H9 (cell line): ENCODE measurements at regions not wholly inside any gene's neighbourhood (a gene's known extent, or its start where the extent isn't known, plus 50 kb on each side); places are given as distances from the start of the nearest gene placed in this dataset.

ENCODE experiments used
- DNase-seq: peaks from one replicate; pipeline ENCODE4 v3.0.0-alpha.2; 2017
- H2AFZ ChIP-seq: one replicate; pipeline ENCODE4 v1.6.1; 2013; ENCODE audit warnings: mild to moderate bottlenecking, low read length, control low read depth, moderate library complexity
- H2AK5ac ChIP-seq: 2 replicates; pipeline ENCODE4 v1.6.1; 2013; ENCODE audit warnings: low read length, control low read depth, mixed read lengths; ENCODE audit not compliant: insufficient read length
- H2BK120ac ChIP-seq: one replicate; pipeline ENCODE4 v1.6.1; 2013; ENCODE audit warnings: low read depth, mild to moderate bottlenecking, low read length, control low read depth, inconsistent platforms; ENCODE audit not compliant: poor library complexity, severe bottlenecking
- H2BK12ac ChIP-seq: 2 replicates; pipeline ENCODE4 v1.6.1; 2013; ENCODE audit warnings: low read length, control low read depth, mixed read lengths, low read depth; ENCODE audit not compliant: insufficient read length
- H2BK15ac ChIP-seq: 2 replicates; pipeline ENCODE4 v1.6.1; 2013; ENCODE audit warnings: low read depth, low read length, control low read depth
- H2BK20ac ChIP-seq: one replicate; pipeline ENCODE4 v1.6.1; 2013; ENCODE audit warnings: low read depth, mild to moderate bottlenecking, low read length, control low read depth, inconsistent platforms; ENCODE audit not compliant: poor library complexity, severe bottlenecking
- H2BK5ac ChIP-seq: 2 replicates; pipeline ENCODE4 v1.6.1; 2013; ENCODE audit warnings: low read length, control low read depth, mixed read lengths; ENCODE audit not compliant: insufficient read length
- H3K14ac ChIP-seq: 2 replicates; pipeline ENCODE4 v1.6.1; 2013; ENCODE audit warnings: low read length, control low read depth; ENCODE audit not compliant: insufficient read depth
- H3K18ac ChIP-seq: 2 replicates; pipeline ENCODE4 v1.6.1; 2013; ENCODE audit warnings: low read depth, mild to moderate bottlenecking, mixed read lengths, low read length, control low read depth; ENCODE audit not compliant: insufficient read length
- H3K23ac ChIP-seq: 2 replicates; pipeline ENCODE4 v1.6.1; 2013; ENCODE audit warnings: low read length, control low read depth, mixed read lengths, low read depth; ENCODE audit not compliant: insufficient read length
- H3K23me2 ChIP-seq: 2 replicates; pipeline ENCODE4 v1.6.1; 2013; ENCODE audit warnings: low read depth, mild to moderate bottlenecking, mixed read lengths, low read length, control low read depth; ENCODE audit not compliant: insufficient read length, poor library complexity, severe bottlenecking
- H3K27ac ChIP-seq: 2 replicates; pipeline ENCODE4 v1.5.1; 2013; ENCODE audit warnings: low read length, control low read depth, mixed read lengths, low read depth; ENCODE audit not compliant: insufficient read length
- H3K27me3 ChIP-seq: 2 replicates; pipeline ENCODE4 v1.6.1; 2013; ENCODE audit warnings: low read length, control low read depth, inconsistent platforms; ENCODE audit not compliant: insufficient read depth
- H3K4ac ChIP-seq: 2 replicates; pipeline ENCODE4 v1.6.1; 2013; ENCODE audit warnings: low read depth, mild to moderate bottlenecking, control low read depth, inconsistent platforms, low read length, moderate library complexity
- H3K4me1 ChIP-seq: 2 replicates; pipeline ENCODE4 v1.6.1; 2013; ENCODE audit warnings: low read length, control low read depth, inconsistent platforms; ENCODE audit not compliant: insufficient read depth
- H3K4me2 ChIP-seq: 2 replicates; pipeline ENCODE4 v1.6.1; 2013; ENCODE audit warnings: low read length, control low read depth, mixed read lengths; ENCODE audit not compliant: insufficient read length, insufficient read depth
- H3K56ac ChIP-seq: 2 replicates; pipeline ENCODE4 v1.6.1; 2013; ENCODE audit warnings: low read depth, mild to moderate bottlenecking, mixed read lengths, low read length, control low read depth; ENCODE audit not compliant: insufficient read length
- H3K79me1 ChIP-seq: 2 replicates; pipeline ENCODE4 v1.6.1; 2013; ENCODE audit warnings: low read depth, mild to moderate bottlenecking, moderate library complexity, low read length, control low read depth, inconsistent platforms; ENCODE audit not compliant: insufficient read depth, poor library complexity, severe bottlenecking
- H3K79me2 ChIP-seq: 2 replicates; pipeline ENCODE4 v1.6.1; 2013; ENCODE audit warnings: low read length, control low read depth, inconsistent platforms; ENCODE audit not compliant: insufficient read depth
- H3K9ac ChIP-seq: 2 replicates; pipeline ENCODE4 v1.6.1; 2013; ENCODE audit warnings: low read length, control low read depth, mixed read lengths; ENCODE audit not compliant: insufficient read length; ENCODE audit errors: extremely low read depth
- H3K9me3 ChIP-seq: one replicate; pipeline ENCODE4 v1.6.1; 2013; ENCODE audit warnings: low read depth, low read length, inconsistent platforms; ENCODE audit not compliant: control insufficient read depth
- H3T11ph ChIP-seq: one replicate; pipeline ENCODE4 v1.6.1; 2013; ENCODE audit warnings: mild to moderate bottlenecking, low read length, control low read depth, inconsistent platforms
- H4K20me1 ChIP-seq: one replicate; pipeline ENCODE4 v1.6.1; 2013; ENCODE audit not compliant: control insufficient read depth, insufficient read length, insufficient read depth
- H4K5ac ChIP-seq: 2 replicates; pipeline ENCODE4 v1.6.1; 2013; ENCODE audit warnings: low read depth, mild to moderate bottlenecking, mixed read lengths, low read length, control low read depth; ENCODE audit not compliant: insufficient read length
- H4K8ac ChIP-seq: replicated peaks from 2 replicates; pipeline ENCODE4 v1.6.1; 2013; ENCODE audit warnings: low read length, control low read depth, mixed read lengths, low read depth; ENCODE audit not compliant: insufficient read length
- H4K91ac ChIP-seq: 2 replicates; pipeline ENCODE4 v1.6.1; 2013; ENCODE audit warnings: low read depth, mild to moderate bottlenecking, moderate library complexity, mixed read lengths, low read length, control low read depth; ENCODE audit not compliant: insufficient read length
- H3K27ac Mint-ChIP-seq, 3 experiments: 2 replicates in 2 of 3; 3 replicates in 1 of 3; pipeline ENCODE4 v1.8.0; 2020 to 2021; ENCODE audit warnings: mixed read lengths in 3 of 3, mild to moderate bottlenecking in 1 of 3, moderate library complexity in 1 of 3
- H3K27me3 Mint-ChIP-seq: 2 replicates; pipeline ENCODE4 v1.8.0; 2021; ENCODE audit warnings: low read depth, mild to moderate bottlenecking, moderate library complexity, mixed read lengths
- H3K36me3 Mint-ChIP-seq, 3 experiments: 2 replicates in 2 of 3; 3 replicates in 1 of 3; pipeline ENCODE4 v1.8.0; 2020 to 2021; ENCODE audit warnings: low read depth in 3 of 3, mixed read lengths in 3 of 3; ENCODE audit not compliant: insufficient read depth in 1 of 3
- H3K4me1 Mint-ChIP-seq, 2 experiments: 2 replicates each; pipeline ENCODE4 v1.8.0; 2020; ENCODE audit warnings: mixed read lengths in 2 of 2
- H3K4me3 Mint-ChIP-seq, 2 experiments: 2 replicates in 1 of 2; 3 replicates in 1 of 2; pipeline ENCODE4 v1.8.0; 2020 to 2021; ENCODE audit warnings: mild to moderate bottlenecking in 2 of 2, mixed read lengths in 2 of 2, moderate library complexity in 1 of 2
- H3K9me3 Mint-ChIP-seq, 2 experiments: 2 replicates in 1 of 2; 3 replicates in 1 of 2; pipeline ENCODE4 v1.8.0; 2020; ENCODE audit warnings: mild to moderate bottlenecking in 2 of 2, mixed read lengths in 2 of 2, moderate library complexity in 1 of 2
- CTCF ChIP-seq: fragments of 200-600 bp; sonication (generic); conservative IDR thresholded peaks from 3 replicates; pipeline ENCODE4 v1.8.0; 2021; ENCODE audit warnings: antibody characterized with exemption, mild to moderate bottlenecking
- WGBS: extraction: QIAGEN DNeasy Blood & Tissue Kit; methylation state at CpG from one replicate; pipeline ENCODE4 v1.1.7; 2013; ENCODE audit warnings: missing lambda C conversion rate, low lambda C conversion rate, mixed read lengths; ENCODE audit not compliant: insufficient read length; ENCODE audit errors: extremely low coverage; 5-methylcytosine and 5-hydroxymethylcytosine counted together

GRCh38 chr19:31979949-31980670 is 365.3 kb upstream of the ZNF507 start:
- H2BK12ac ChIP-seq = no peak overlapping the region
- no peak overlapping the region for H2AFZ ChIP-seq
- no peak overlapping the region for H3T11ph ChIP-seq
- H3K4ac ChIP-seq = no peak overlapping the region
- peaks cover 0 to 1% (median under 1%) of the 10 kb centered on the region in 3 experiments; a peak in 3 of 7 replicates for H3K36me3 Mint-ChIP-seq
- H3K4me1 Mint-ChIP-seq = 0 out of 4 replicates have a peak, but pooled peaks cover 0 to under 1% of the 10 kb centered on the region in 2 experiments
- no peak overlapping the region for H3K14ac ChIP-seq
- no peak overlapping the region for H2BK20ac ChIP-seq
- no peak overlapping the region for H2BK120ac ChIP-seq
- no peak overlapping the region for H3K56ac ChIP-seq
- H2BK5ac ChIP-seq = no peak overlapping the region
- no peaks in the 10 kb centered on the region for H3K79me2 ChIP-seq
- no peak for TF ChIP-seq CTCF
- no peak overlapping the region for H2AK5ac ChIP-seq
- H3K4me2 ChIP-seq = no peak overlapping the region
- H3K18ac ChIP-seq = no peak overlapping the region
- no peaks in the 10 kb centered on the region for H3K23me2 ChIP-seq
- no peaks in the 10 kb centered on the region for H3K79me1 ChIP-seq
- H2BK15ac ChIP-seq = no peak overlapping the region
- H3K9ac ChIP-seq = no peak overlapping the region
- H3K27ac Mint-ChIP-seq = no peak overlapping the region
- DNase-seq = no peak
- H3K27ac ChIP-seq = no peak overlapping the region
- no CpG with 5 or more reads among the region's 23 CpGs for whole genome bisulfite sequencing
- H3K9me3 ChIP-seq = no peaks in the 10 kb centered on the region
- H3K27me3 Mint-ChIP-seq = no peaks in the 10 kb centered on the region; the same call in 1 of the 2 replicates
- H4K20me1 ChIP-seq = no peaks in the 10 kb centered on the region
- peaks cover under 1 to 4% of the 10 kb centered on the region in 2 experiments; a peak in 4 of 5 replicates for H3K9me3 Mint-ChIP-seq
- H3K27me3 ChIP-seq = no peaks in the 10 kb centered on the region
- no peak overlapping the region for H3K23ac ChIP-seq
- no peak overlapping the region for H4K8ac ChIP-seq
- H4K5ac ChIP-seq = no peak overlapping the region
- no peak overlapping the region for H3K4me3 Mint-ChIP-seq
- no peak overlapping the region for H4K91ac ChIP-seq
- H3K4me1 ChIP-seq = no peaks in the 10 kb centered on the region
